ENCODE measurements at regions not wholly inside any gene's neighbourhood (a gene's known extent, or its start where the extent isn't known, plus 50 kb on each side); places are given as distances from the start of the nearest gene placed in this dataset.

DNA sequence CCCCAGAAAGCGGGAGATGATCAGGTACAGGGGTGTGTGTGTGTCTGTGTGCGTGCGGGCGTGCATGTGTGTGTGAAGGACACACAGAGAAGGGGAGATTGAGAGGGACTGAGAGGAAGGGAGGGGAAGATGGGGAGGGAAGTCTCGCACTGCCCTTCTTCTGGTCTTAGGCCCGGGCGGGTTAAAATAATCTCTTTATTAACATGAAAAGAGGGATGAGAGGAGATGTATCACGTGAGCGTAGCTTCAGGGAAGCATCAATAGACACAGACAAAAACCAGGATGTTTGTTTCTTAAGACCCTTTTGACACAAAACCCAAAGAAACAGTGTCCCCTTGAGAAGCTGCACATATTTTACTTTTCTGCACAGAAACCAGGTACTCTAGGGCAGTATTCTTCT is 347.3 kb downstream of the BRD1 start:
- Histone ChIP-seq H3K9me3 (ENCODE audit: control insufficient read depth, insufficient read depth, low read length) (peaks cover 43% of the 10 kb centered on the region), H3K27ac (ENCODE audit: insufficient read depth, low read length) (no peak overlapping the region), H2AFZ (replicated peaks; ENCODE audit: low read length, poor library complexity) (no peak overlapping the region), H3K18ac (ENCODE audit: low read depth, low read length) (no peak overlapping the region), H2BK120ac (ENCODE audit: low read depth, low read length) (no peak overlapping the region), H2AK5ac (ENCODE audit: low read depth, low read length) (no peak overlapping the region), H4K20me1 (ENCODE audit: insufficient read depth, low read length) (no peaks in the 10 kb centered on the region), H3K4me2 (ENCODE audit: low read depth, low read length) (no peak overlapping the region), H3K14ac (replicated peaks; ENCODE audit: low read depth, low read length) (no peak overlapping the region), H3K36me3 (ENCODE audit: control insufficient read depth, insufficient read depth, low read length) (no peaks in the 10 kb centered on the region), H3K4ac (ENCODE audit: low read depth, low read length) (no peak overlapping the region), H3K9ac (ENCODE audit: low read depth, low read length) (no peak overlapping the region), H2BK15ac (ENCODE audit: low read depth, low read length) (no peak overlapping the region), H2BK5ac (ENCODE audit: low read depth, low read length, poor library complexity, severe bottlenecking) (no peak overlapping the region), H3K4me3 (ENCODE audit: insufficient read depth, low read depth, low read length) (no peak overlapping the region), H3K56ac (ENCODE audit: extremely low read depth, insufficient read depth, low read length) (no peak overlapping the region), H4K91ac (ENCODE audit: insufficient read depth, low read depth, low read length) (no peak overlapping the region), H3K23ac (ENCODE audit: low read depth, low read length) (no peak overlapping the region), H2BK20ac (ENCODE audit: low read depth, low read length) (no peak overlapping the region), H4K5ac (ENCODE audit: low read depth, low read length) (no peak overlapping the region), H4K8ac (ENCODE audit: low read depth in 2 of 2, low read length in 2 of 2) (no peak overlapping the region), H3K27me3 (ENCODE audit: control insufficient read depth, insufficient read depth, low read length) (no peaks in the 10 kb centered on the region), H2AK9ac (replicated peaks; ENCODE audit: low read depth, low read length, poor library complexity) (no peak overlapping the region), H3K4me1 (ENCODE audit: control insufficient read depth, insufficient read depth, low read length) (no peaks in the 10 kb centered on the region), H3K79me1 (ENCODE audit: low read depth in 1 of 2, low read length in 2 of 2) (no peaks in the 10 kb centered on the region), H3K9me1 (ENCODE audit: insufficient read depth, low read length) (no peaks in the 10 kb centered on the region)
- intact Hi-C loops (cut with micrococcal nuclease) (no loop called here), in situ Hi-C loops (cut with MboI; ENCODE audit: low sequenced_read_pairs) (no loop called here), dilution Hi-C loops (cut with HindIII; ENCODE audit: low sequenced_read_pairs, unreplicated experiment) (no loop called here)
- no CpG with 5 or more reads among the region's 9 CpGs for WGBS, 2 experiments (ENCODE audit: extremely low coverage in 2 of 2, insufficient read length in 1 of 2)
- ATAC-seq (ENCODE audit: low read depth) = no peak
- CTCF ChIA-PET = no interaction called here
- TF ChIP-seq RFX5 (IDR thresholded peaks at IDR 0.05; ENCODE audit: low read depth, low read length) (no peak), RAD21 (IDR thresholded peaks at IDR 0.05; ENCODE audit: low read length) (no peak), SMC3 (IDR thresholded peaks at IDR 0.05; ENCODE audit: low read depth, low read length) (no peak), MXI1 (IDR thresholded peaks at IDR 0.05; ENCODE audit: borderline replicate concordance, low read depth, low read length) (no peak), BHLHE40 (IDR thresholded peaks at IDR 0.05; ENCODE audit: low read depth, low read length) (no peak), FOS (IDR thresholded peaks at IDR 0.05; ENCODE audit: low read depth, low read length) (no peak), CHD1 (IDR thresholded peaks at IDR 0.05; ENCODE audit: low read depth, low read length) (no peak), MAZ (IDR thresholded peaks at IDR 0.05; ENCODE audit: borderline replicate concordance, low read depth, low read length) (no peak), POLR2A (IDR thresholded peaks at IDR 0.05; ENCODE audit: low read depth, low read length) (no peak)
- TF ChIP-seq, protein P1, sequence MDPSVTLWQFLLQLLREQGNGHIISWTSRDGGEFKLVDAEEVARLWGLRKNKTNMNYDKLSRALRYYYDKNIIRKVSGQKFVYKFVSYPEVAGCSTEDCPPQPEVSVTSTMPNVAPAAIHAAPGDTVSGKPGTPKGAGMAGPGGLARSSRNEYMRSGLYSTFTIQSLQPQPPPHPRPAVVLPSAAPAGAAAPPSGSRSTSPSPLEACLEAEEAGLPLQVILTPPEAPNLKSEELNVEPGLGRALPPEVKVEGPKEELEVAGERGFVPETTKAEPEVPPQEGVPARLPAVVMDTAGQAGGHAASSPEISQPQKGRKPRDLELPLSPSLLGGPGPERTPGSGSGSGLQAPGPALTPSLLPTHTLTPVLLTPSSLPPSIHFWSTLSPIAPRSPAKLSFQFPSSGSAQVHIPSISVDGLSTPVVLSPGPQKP (IDR thresholded peaks at IDR 0.05; ENCODE audit: borderline replicate concordance, low read depth, low read length) = no peak
- TF ChIP-seq, protein P2, sequence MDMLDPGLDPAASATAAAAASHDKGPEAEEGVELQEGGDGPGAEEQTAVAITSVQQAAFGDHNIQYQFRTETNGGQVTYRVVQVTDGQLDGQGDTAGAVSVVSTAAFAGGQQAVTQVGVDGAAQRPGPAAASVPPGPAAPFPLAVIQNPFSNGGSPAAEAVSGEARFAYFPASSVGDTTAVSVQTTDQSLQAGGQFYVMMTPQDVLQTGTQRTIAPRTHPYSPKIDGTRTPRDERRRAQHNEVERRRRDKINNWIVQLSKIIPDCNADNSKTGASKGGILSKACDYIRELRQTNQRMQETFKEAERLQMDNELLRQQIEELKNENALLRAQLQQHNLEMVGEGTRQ (IDR thresholded peaks at IDR 0.05; ENCODE audit: low read depth, low read length) = no peak
- no TSS peak for BruUV-seq (replicated peaks)
- POLR2A ChIA-PET (ENCODE audit: unreplicated experiment) = no interaction called here
- no peak for DNase-seq

Data from IMR-90 (cell line).